ENCODE measurements at regions not wholly inside any gene's neighbourhood (a gene's known extent, or its start where the extent isn't known, plus 50 kb on each side); places are given as distances from the start of the nearest gene placed in this dataset.

- no peak for DNase-seq
Observed at GRCh38 chr4:81860111-81860510, 388.4 kb upstream of the RASGEF1B start.

DNA sequence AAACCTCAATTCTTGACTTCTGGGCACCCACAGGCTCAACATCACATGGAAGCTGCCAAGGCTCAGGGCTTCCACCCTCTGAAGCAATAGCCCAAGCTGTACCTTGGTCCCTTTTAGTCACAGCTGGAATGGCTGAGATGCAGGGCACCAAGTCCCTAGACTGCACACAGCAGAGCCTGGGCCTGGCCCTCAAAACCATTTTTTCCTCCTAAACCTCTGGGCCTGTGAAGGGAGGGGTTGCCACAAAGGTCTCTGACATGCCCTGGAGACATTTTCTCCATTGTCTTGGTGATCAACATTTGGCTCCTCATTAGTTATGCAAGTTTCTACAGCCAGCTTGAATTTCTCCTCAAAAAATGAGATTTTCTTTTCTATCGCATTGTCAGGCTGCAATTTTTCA lies 382.7 kb upstream of the RASGEF1B start:
- no peak for DNase-seq

DNA sequence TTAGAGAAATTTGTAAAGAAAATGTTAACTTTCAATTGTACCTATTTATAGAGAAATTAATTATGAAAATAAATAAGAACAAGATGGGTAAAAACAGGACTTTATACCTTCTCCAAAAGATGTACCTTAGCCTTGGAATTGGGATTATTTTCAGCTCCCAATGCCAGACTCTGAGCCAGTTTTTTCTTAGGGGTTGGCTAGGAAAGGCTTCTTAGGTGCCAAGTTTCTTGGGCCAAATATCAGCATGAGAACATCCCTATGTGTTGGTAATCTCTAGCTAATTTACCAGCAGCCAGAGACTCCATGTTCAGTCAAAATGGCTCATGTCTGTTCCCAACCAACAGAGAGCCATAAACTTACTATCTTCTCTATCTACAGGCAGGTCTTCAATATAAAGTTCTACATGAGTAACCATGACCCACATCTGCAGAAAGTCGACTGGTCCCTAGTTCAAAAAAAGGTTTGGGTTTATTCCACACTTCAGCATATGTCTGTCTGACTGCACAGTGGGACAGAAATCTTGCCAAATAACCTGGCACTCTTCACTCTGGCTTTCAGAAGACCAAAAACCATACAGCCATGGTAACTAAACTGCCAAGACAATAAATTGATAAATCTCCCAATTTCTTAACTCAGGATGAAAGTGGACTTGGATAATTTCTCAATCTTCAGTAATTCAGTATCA lies 380.5 kb upstream of the RASGEF1B start:
- DNase-seq = no peak

GRCh38 chr4:81850701-81851100 lies 379.0 kb upstream of the RASGEF1B start:
- DNase-seq = no peak

- DNase-seq = no peak
Observed at GRCh38 chr4:81845761-81846160, 374.1 kb upstream of the RASGEF1B start.

GRCh38 chr4:81845273-81845672 lies 373.6 kb upstream of the RASGEF1B start:
- no peak for DNase-seq

- DNase-seq = peak; percentile 66
Observed at GRCh38 chr4:81844717-81845116, 373.0 kb upstream of the RASGEF1B start.

DNA sequence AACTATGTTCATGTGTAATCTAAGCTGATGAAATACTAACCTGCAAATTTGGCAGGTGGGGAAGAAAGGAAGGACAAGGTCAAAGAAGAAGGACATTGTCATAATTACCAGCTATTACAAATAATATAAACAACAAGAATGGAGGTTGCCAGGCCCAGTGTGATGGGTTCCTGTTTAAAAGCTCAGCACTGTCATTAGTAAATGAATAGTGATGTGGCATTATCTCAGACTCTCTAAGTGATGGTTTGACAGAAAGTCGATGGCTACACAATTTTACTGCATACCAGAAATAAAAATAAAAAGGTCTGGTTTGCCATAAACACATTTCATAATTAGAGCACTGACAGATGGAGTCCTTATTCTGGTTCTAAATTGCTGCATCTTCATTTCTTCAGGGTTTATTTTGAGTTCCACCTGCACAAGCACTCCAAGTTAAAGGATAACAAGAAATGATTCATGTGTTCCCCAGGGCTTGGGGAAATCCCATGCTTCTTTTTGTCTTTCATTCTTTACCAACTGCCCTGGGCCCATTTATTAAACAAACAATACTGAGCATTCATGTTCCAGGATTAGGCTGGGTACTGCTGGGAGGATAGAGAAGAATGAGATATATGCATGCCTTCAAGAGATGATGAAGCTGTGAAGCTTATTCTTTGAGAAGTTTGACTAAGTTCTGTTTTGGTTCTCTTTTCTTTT lies 367.8 kb upstream of the RASGEF1B start:
- DNase-seq = no peak

- no peak for DNase-seq
Observed at GRCh38 chr4:81838586-81838985, 366.9 kb upstream of the RASGEF1B start.

DNA sequence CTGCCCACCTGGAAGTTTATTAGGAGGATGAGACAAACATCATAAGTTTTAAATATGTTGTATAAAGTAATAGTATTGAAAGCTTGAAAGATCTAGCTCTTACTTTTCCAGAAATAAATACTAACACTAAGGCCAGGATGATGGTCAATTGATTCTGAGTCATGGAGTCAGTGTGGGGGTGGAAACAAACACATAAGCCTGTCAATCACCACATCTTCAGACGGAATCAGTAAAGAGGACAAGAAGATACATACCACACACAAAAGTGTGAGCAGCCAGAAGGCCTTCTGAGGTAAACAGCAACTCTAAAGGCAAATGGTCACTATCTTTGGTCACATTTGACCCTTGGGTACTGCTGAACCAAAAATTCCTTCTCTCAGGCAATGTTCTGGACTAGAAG lies 365.0 kb upstream of the RASGEF1B start:
- DNase-seq = no peak

DNA sequence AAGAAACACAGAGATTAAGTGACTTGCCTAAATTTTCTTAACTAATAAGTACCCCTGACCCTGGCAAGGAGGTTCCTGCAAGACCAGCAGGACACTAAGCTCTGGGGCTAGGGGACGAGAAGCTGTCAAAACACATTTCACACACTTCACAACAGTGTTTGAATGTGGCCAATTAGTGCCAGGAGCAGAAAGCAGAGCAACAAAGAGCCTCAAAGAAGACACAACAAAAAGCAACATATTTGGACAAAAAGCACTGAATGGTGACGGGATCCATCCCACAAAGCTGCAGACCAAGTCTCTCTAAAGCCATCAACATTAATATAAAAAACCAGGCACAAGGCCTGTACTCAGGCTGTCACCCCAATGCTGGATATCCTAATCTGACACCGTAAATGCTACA lies 361.9 kb upstream of the RASGEF1B start:
- no peak for DNase-seq

- no peak for DNase-seq
Observed at GRCh38 chr4:81828991-81829390, 357.3 kb upstream of the RASGEF1B start.

- no peak for DNase-seq
Observed at GRCh38 chr4:81827577-81828202, 356.0 kb upstream of the RASGEF1B start.

GRCh38 chr4:81826817-81827424 lies 355.2 kb upstream of the RASGEF1B start:
- no peak for DNase-seq

DNA sequence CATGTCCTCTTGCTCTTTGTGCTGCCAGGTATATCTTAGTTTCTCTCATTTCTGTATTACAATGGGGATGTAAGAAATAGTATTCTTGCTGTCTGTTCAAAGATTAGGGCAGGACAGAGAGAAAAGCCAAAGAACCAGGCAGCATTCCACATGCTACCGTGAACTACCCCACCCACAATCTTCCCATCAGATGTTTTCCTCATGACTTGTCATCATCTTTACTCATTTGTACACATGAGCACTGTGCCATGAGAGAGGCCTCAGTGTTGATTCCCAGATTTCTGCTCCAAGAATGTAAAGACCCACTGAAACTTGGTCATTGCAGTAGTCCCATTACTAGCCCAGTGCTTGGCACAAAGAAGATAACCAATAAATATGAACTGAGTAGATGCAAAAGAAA lies 354.6 kb upstream of the RASGEF1B start:
- no peak for DNase-seq

- DNase-seq = no peak
Observed at GRCh38 chr4:81818385-81818920, 346.7 kb upstream of the RASGEF1B start.

- DNase-seq = no peak
Observed at GRCh38 chr4:81816031-81816761, 344.5 kb upstream of the RASGEF1B start.

DNA sequence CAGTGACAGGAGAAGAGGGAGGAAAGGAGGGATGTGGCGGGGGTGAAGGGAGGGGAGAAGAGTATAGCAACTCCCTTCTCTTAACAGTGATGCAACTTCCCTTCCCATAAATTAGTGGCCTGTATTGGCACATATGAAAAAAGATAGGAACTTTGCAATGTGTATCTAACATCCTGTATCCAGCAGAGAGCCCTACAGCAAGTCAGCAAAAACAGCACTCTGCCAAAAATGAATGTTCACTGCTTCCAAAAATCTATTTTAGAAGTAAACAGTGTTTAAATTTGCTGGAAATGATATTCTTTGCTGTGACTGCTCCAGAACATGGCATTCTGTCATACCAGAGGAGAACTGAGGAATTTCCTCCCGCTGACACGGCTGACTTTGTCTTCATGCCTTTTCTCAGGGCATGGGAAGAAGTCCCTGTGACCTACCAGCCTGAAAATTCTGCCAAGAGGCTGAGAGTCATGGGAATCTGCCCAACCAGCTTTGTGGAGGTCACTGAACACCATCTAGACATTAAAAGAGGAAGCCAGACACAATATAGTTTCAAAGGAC lies 343.4 kb upstream of the RASGEF1B start:
- no peak for DNase-seq

DNA sequence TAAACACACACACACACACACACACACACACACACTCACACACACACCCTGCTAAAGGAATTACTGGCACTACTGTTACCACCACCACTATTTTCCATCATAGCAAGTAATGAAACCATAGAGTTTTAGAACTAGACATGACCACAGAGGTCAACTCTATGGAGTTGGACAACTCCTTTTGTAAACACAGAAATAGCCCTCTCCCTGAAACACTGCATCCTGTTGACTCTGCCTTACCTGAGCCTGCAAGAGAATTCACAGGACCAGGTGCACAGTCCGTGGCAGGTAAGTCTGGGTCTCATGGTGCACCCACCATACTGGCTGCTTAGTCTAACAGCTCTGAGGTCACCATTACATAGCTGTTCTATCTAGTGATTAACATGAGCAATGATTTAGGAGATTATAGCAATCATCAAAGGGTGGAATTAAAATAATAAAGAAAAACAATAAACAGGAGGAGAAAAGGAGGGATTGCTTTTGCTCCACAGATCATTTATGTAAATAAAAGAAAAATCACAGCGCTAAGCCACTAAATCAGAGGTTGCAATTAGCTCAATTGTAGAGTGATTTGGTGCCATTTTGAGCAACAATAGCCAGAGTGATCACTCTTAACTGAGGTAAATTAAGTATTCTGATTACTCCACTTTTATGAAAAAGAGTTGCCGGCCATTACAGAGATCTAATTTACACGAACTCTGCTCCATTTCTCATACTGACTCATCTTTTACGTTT lies 340.0 kb upstream of the RASGEF1B start:
- no peak for DNase-seq

DNA sequence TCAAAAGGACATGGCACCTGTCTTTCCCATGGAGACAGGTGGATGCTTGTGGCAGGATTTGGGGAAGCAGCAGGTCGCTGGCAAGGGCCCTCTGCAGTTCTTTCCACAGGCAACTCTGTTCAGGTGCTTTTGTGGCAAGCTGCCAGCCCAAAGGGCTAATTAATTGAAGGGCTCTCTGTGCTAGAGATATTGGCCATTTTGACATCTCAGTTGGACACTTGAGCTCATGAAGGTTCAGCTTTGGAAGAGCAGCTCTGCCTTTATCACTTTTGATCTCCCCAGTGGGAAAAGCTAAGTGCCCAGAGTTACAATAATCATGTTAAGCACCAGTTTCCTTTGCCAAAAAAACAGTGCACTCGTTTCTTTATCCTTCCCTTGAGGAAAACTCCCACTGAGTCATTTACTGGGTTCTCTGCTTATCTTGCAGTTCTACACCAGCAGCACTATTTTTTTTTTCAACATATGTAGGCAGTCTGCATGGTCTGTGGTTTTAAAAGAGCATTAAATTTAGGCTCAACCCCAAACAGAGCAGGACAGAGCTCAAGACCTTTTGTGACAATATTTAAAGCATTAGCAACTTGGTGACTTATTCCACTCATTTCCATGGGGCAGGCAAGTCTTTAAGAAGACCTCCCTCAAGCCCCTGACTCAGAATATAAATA lies 336.4 kb upstream of the RASGEF1B start:
- peak; percentile 30 for DNase-seq

DNA sequence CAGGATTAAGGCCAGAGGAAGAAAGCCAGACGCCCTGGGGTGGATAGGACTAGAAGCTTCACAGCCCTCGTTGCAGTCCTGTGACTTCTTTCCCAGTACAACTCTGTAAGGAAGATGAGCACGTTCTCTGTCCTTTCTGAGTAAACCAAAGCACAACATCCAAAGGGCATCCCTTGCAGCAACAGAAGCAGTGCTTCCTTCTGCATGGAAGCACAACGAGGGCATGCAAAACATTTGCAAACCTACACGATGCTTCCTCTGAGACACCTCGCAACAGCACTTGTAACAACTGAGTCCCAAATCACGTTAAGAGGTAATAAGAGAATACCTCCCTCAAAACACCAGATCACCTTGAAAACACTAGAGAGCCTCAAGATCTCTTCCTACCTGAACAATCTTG lies 335.7 kb upstream of the RASGEF1B start:
- DNase-seq = no peak

Measured in RPMI8226 (cell line).